ENCODE measurements at regions not wholly inside any gene's neighbourhood (a gene's known extent, or its start where the extent isn't known, plus 50 kb on each side); places are given as distances from the start of the nearest gene placed in this dataset.

GRCh38 chr2:594297-594949 lies 82.8 kb downstream of the TMEM18 start:
- peaks cover 9% of the 10 kb centered on the region for H3K27me3 Mint-ChIP-seq (ENCODE audit: low read depth, poor library complexity)
- H3K36me3 Mint-ChIP-seq (ENCODE audit: low read depth), result no peaks in the 10 kb centered on the region
- H3K4me3 Mint-ChIP-seq, result no peak overlapping the region
- H3K9me3 Mint-ChIP-seq, result peaks cover 6% of the 10 kb centered on the region
- no peak overlapping the region for H3K27ac Mint-ChIP-seq
- H3K4me1 Mint-ChIP-seq, result peaks cover 19% of the 10 kb centered on the region
- no peak for DNase-seq
- TF ChIP-seq, protein P1, sequence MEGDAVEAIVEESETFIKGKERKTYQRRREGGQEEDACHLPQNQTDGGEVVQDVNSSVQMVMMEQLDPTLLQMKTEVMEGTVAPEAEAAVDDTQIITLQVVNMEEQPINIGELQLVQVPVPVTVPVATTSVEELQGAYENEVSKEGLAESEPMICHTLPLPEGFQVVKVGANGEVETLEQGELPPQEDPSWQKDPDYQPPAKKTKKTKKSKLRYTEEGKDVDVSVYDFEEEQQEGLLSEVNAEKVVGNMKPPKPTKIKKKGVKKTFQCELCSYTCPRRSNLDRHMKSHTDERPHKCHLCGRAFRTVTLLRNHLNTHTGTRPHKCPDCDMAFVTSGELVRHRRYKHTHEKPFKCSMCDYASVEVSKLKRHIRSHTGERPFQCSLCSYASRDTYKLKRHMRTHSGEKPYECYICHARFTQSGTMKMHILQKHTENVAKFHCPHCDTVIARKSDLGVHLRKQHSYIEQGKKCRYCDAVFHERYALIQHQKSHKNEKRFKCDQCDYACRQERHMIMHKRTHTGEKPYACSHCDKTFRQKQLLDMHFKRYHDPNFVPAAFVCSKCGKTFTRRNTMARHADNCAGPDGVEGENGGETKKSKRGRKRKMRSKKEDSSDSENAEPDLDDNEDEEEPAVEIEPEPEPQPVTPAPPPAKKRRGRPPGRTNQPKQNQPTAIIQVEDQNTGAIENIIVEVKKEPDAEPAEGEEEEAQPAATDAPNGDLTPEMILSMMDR (IDR thresholded peaks at IDR 0.05), result no peak

- H3K9me3 Mint-ChIP-seq, result peaks cover 6% of the 10 kb centered on the region
These were observed 83.7 kb downstream of the TMEM18 start for GRCh38 chr2:593356-594026.

GRCh38 chr2:592737-593136 lies 84.5 kb downstream of the TMEM18 start:
- Mint-ChIP-seq H3K36me3 (ENCODE audit: low read depth) (no peaks in the 10 kb centered on the region), H3K4me3 (no peak overlapping the region), H3K9me3 (peaks cover 1% of the 10 kb centered on the region), H3K27me3 (ENCODE audit: low read depth, poor library complexity) (peaks cover 11% of the 10 kb centered on the region), H3K27ac (no peak overlapping the region), H3K4me1 (peaks cover 19% of the 10 kb centered on the region)
- TF ChIP-seq, protein P1 (IDR thresholded peaks at IDR 0.05), result no peak
- DNase-seq, result no peak

More at GRCh38 chr2:593356-594026, 83.7 kb downstream of the TMEM18 start:
- peaks cover 19% of the 10 kb centered on the region for H3K4me1 Mint-ChIP-seq
- TF ChIP-seq, protein P1 (IDR thresholded peaks at IDR 0.05), result no peak
- H3K27me3 Mint-ChIP-seq (ENCODE audit: low read depth, poor library complexity), result peaks cover 11% of the 10 kb centered on the region
- DNase-seq, result no peak
- no peaks in the 10 kb centered on the region for H3K36me3 Mint-ChIP-seq (ENCODE audit: low read depth)
- no peak overlapping the region for H3K27ac Mint-ChIP-seq
- no peak overlapping the region for H3K4me3 Mint-ChIP-seq

DNA sequence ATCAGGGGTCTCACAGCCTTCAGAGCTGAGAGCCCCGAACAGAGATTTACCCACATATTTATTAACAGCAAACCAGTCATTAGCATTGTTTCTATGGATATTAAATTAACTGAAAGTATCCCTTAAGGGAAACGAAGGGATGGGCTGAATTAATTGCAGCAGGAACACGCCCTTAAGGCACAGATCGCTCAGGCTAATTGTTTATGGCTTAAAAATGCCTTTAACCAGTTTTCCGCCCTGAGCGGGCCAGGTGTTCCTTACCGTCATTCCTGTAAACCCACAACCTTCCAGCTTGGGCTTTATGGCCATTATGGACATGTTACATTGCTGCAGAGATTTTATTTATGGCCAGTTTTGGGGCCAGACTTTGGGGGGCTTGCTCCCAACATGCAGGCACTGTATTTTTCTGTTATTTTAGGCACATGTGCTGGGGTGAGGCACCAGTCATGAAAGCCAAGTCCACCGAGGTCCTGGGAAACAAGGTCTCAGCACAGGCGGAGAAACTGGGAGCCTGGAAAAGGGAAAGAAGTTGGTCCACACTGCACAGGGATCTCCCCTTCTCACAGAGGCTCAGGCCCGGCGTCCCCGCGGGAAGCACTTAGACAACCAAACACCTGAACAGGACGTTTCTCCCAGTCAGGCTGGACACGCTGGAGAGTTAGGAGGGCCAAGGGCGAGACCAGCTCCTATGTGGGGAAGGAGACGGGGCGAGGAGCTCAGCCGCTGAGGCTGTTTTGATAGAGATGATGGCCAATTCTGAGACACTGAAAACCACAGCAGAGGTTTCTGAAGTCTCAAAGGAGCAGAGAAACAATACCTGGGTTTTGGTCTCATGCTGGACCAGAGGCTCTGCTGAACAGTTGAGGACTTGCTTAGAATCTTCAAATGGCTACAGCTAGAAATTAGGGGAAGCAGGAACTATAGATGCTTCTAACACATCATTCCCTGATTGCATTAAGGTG lies 86.7 kb downstream of the TMEM18 start:
- no peaks in the 10 kb centered on the region for H3K9me3 Mint-ChIP-seq
- TF ChIP-seq, protein P1 (IDR thresholded peaks at IDR 0.05), result no peak
- no peak overlapping the region for H3K4me3 Mint-ChIP-seq
- H3K27me3 Mint-ChIP-seq (ENCODE audit: low read depth, poor library complexity), result peaks cover 11% of the 10 kb centered on the region
- peaks cover 33% of the 10 kb centered on the region for H3K4me1 Mint-ChIP-seq
- no peaks in the 10 kb centered on the region for H3K36me3 Mint-ChIP-seq (ENCODE audit: low read depth)
- H3K27ac Mint-ChIP-seq, result no peak overlapping the region
- no peak for DNase-seq

DNA sequence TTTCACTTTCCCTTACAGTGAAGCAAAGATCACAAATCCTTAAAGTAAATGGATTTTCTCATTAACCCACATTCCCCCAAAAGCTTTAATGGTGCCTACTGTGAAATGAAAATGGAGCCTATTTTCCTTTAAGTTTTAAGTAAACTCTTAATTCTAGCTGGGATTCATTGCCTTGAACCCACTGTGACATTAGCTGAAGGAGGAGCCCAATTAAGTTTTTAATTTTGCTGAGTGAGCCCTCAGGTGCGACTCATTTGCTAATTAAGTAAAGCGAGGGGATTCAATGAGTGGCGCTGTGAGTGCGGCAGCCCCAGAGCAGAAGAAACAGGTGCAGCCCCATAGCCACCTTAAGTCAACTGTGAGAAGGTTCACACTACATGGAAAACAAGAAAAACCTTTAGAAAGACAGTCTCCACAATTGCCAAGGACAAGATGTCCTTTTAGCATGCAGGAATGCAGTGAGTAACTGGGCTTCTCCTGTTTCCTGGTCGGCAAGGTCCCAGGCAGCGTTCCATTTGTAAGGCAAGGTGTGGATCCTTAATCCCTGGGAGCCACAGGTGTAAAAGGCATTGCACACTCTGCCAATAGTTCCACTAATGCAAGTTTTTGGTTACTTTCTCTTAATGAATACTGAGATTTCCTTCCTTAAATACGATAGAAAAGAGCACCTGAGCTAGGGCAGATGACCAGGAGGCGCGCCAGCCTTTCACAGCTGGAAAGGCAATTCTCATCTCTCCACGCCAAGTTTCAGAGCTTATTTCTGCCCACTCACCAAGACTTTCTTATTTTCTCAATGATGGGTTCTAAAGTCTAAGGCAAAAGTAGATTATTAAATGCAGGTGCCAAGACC lies 87.7 kb downstream of the TMEM18 start:
- TF ChIP-seq, protein P1 (IDR thresholded peaks at IDR 0.05), result no peak
- DNase-seq, result no peak

More for the DNA sequence above, 87.7 kb downstream of the TMEM18 start:
- no peak overlapping the region for H3K4me3 Mint-ChIP-seq
- H3K36me3 Mint-ChIP-seq (ENCODE audit: low read depth), result no peaks in the 10 kb centered on the region
- H3K27ac Mint-ChIP-seq, result no peak overlapping the region
- H3K9me3 Mint-ChIP-seq, result no peaks in the 10 kb centered on the region
- peaks cover 42% of the 10 kb centered on the region for H3K4me1 Mint-ChIP-seq
- peaks cover 7% of the 10 kb centered on the region for H3K27me3 Mint-ChIP-seq (ENCODE audit: low read depth, poor library complexity)

Data from nephron progenitor cell (in vitro differentiated cells).